WERI-Rb-1 (cell line): ENCODE measurements at regions not wholly inside any gene's neighbourhood (a gene's known extent, or its start where the extent isn't known, plus 50 kb on each side); places are given as distances from the start of the nearest gene placed in this dataset.
"Not testable (repeated sequence)": the region's sequence is repeated elsewhere in the genome, so short reads cannot be mapped to it uniquely, and the experiment has no call there.

Source experiments
- DNase-seq: peaks from one replicate; pipeline ENCODE4 v3.0.0-alpha.2; 2020
- H3K27ac ChIP-seq: fragments of 250-450 bp; sonication (Bioruptor Pico); 2 replicates; pipeline ENCODE4 v1.5.1; 2020; ENCODE audit warnings: mild to moderate bottlenecking, moderate library complexity
- H3K27me3 ChIP-seq: fragments of 250-450 bp; sonication (Bioruptor Pico); 2 replicates; pipeline ENCODE4 v1.5.1; 2021; ENCODE audit warnings: mild to moderate bottlenecking, low read depth, moderate library complexity; ENCODE audit not compliant: insufficient read depth, severe bottlenecking
- H3K36me3 ChIP-seq: fragments of 250-450 bp; sonication (Bioruptor Pico); 2 replicates; pipeline ENCODE4 v1.5.1; 2020; ENCODE audit warnings: mild to moderate bottlenecking, moderate library complexity
- H3K4me3 ChIP-seq: 2 replicates; pipeline ENCODE4 v1.5.1; 2011; ENCODE audit warnings: low read depth, mild to moderate bottlenecking, control low read depth, low read length
- H3K9me3 ChIP-seq: fragments of 250-450 bp; sonication (Bioruptor Pico); 2 replicates; pipeline ENCODE4 v1.5.1; 2021; ENCODE audit warnings: mild to moderate bottlenecking, moderate library complexity; ENCODE audit not compliant: severe bottlenecking
- TF ChIP-seq, protein P1 (sequence below): IDR thresholded peaks from 2 replicates; pipeline ENCODE4 v1.5.1; 2011; ENCODE audit warnings: low read depth, mild to moderate bottlenecking, control low read depth, inconsistent platforms, low read length

DNA sequence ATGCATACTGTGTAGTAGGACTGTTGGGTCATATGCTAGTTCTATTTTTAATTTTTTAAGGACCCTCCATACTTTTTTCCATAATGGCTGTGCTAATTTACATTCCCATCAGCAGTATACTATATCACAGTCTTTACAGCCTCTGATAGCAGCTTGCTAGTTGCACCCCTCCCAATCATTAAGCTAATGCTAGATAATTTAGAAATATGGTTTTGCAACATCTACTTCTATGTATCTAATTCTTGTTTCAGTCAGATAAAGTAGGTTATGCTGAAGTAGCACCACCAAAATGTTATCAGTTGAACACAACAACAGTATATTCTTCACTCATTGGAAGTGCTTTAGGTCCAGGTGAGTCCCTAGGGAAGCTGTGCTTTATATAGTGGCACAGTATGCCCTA, 522.7 kb upstream of the HTR2C start:
- DNase-seq, result no peak
- no peaks in the 10 kb centered on the region for H3K9me3 ChIP-seq

DNA sequence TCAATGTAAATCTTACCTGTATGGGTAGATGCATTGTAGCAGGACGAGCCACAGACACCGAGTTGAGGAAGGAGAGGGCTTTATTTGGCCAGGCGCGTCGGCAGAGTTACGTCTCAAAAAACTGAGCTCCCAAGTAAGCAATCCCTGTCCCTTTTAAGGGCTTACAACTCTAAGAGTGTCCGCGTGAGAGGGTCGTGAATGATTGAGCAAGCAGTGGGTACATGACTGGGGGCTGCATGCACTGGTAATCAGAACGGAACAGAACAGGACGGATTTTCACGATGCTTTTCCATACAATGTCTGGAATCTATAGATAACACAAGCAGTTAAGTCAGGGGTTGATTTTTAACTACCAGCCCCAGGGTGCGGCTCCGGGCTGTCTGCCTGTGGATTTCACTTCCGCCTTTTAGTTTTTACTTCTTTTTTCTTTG, 524.9 kb upstream of the HTR2C start:
- TF ChIP-seq, protein P1, sequence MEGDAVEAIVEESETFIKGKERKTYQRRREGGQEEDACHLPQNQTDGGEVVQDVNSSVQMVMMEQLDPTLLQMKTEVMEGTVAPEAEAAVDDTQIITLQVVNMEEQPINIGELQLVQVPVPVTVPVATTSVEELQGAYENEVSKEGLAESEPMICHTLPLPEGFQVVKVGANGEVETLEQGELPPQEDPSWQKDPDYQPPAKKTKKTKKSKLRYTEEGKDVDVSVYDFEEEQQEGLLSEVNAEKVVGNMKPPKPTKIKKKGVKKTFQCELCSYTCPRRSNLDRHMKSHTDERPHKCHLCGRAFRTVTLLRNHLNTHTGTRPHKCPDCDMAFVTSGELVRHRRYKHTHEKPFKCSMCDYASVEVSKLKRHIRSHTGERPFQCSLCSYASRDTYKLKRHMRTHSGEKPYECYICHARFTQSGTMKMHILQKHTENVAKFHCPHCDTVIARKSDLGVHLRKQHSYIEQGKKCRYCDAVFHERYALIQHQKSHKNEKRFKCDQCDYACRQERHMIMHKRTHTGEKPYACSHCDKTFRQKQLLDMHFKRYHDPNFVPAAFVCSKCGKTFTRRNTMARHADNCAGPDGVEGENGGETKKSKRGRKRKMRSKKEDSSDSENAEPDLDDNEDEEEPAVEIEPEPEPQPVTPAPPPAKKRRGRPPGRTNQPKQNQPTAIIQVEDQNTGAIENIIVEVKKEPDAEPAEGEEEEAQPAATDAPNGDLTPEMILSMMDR, result no peak
- H3K9me3 ChIP-seq, result no peaks in the 10 kb centered on the region
- H3K36me3 ChIP-seq, result no peaks in the 10 kb centered on the region
- H3K27ac ChIP-seq, result no peak overlapping the region
- H3K4me3 ChIP-seq, result no peak overlapping the region
- H3K27me3 ChIP-seq, result peaks cover 89% of the 10 kb centered on the region
- no peak for DNase-seq

More for the DNA sequence above, 522.7 kb upstream of the HTR2C start:
- no peak overlapping the region for H3K4me3 ChIP-seq
- H3K36me3 ChIP-seq, result no peaks in the 10 kb centered on the region
- H3K27ac ChIP-seq, result no peak overlapping the region
- TF ChIP-seq, protein P1, result no peak
- H3K27me3 ChIP-seq, result peaks cover 87% of the 10 kb centered on the region

DNA sequence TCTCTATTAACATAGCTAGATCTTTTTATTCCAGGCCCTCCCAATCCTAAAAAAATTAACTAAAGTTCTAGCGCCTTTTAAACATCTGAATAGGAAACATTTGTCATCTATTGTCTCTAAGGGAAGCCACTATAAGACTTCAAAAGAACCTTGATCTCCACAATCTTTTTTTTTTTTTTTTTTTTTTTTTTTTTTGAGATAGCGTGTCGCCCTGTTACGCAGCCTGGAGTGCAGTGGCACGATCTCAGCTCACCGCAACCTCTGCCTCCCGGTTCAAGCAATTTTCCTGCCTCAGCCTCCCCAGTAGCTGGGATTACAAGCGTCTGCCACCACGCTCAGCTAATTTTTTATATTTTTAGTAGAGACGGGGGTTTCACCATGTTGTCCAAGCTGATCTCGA, 526.5 kb upstream of the HTR2C start:
- H3K27ac ChIP-seq, DNase-seq: not testable (repeated sequence)

DNA sequence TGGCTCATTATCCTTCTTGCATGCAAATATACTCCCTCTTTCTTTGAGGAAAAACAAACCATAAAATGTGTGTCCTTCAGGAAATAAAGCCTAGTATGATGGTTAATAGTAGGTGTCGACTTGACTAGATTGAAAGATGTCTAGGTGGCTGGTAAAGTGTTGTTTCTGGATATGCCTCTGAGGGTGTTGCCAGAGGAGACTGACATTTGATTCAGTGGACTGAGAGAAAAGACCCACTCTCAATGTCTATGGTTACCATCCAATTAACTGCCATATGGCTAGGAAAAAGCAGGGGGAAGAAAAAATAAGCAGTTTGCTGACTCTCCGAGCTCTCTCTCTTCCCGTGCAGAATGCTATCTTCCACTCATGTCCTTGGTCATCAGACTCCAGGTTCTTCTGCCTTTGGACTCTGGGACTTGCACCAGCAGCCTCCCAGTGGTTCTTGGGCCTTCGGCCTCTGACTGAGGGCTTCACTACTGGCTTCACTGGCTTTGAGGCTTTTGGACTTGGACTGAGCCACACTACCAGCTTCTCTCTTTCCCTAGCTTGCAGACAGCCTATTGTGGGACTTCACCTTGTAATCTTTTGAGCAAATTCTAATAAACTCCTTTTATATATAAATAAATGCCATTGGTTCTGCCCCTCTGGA, 532.1 kb upstream of the HTR2C start:
- DNase-seq, result no peak
- TF ChIP-seq, protein P1, result no peak
- Histone ChIP-seq H3K27ac (no peak overlapping the region), H3K9me3 (no peaks in the 10 kb centered on the region), H3K27me3 (peaks cover 85% of the 10 kb centered on the region), H3K36me3 (no peaks in the 10 kb centered on the region), H3K4me3 (no peak overlapping the region)

More for the DNA sequence above, 526.5 kb upstream of the HTR2C start:
- not testable (repeated sequence) for H3K36me3 ChIP-seq, H3K9me3 ChIP-seq, H3K4me3 ChIP-seq
- H3K27me3 ChIP-seq, result peaks cover 88% of the 10 kb centered on the region

DNA sequence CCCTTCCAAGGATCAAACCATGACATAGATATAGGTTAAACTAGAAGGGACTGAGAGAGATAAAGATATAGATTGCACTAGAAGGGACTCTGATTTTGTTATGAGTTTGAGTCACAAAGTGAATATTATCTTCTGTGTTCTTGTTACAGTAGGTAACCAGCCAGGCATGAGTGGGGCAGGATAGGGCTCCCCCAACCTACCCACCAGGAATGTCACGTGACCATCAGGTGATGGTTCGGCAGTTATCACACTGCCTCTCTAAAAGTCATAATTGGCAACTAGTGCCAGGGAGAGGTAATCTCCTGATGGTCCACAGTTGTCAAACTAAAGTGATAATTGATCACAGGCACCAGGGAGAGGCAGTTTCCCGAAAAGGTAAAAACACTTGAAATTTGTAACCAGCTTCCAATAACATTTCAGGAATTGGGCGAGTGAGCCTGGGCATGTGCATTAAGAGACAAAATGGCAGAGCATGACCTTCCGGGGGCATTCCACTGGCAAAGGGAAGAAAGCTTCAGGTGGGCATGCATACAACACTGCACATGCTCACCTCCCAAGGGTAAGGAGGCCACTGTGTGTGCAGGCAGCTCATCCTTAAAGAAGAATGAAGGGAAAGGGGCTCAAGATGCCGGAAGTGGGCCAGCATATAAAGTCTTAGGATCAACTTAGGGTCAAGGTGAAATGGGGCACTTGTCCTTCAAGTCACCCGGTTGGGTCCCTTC, 533.6 kb upstream of the HTR2C start:
- H3K9me3 ChIP-seq, result no peaks in the 10 kb centered on the region
- no peak overlapping the region for H3K4me3 ChIP-seq
- DNase-seq, result no peak
- no peaks in the 10 kb centered on the region for H3K36me3 ChIP-seq
- peaks cover 79% of the 10 kb centered on the region for H3K27me3 ChIP-seq
- no peak overlapping the region for H3K27ac ChIP-seq
- TF ChIP-seq, protein P1, result no peak

DNA sequence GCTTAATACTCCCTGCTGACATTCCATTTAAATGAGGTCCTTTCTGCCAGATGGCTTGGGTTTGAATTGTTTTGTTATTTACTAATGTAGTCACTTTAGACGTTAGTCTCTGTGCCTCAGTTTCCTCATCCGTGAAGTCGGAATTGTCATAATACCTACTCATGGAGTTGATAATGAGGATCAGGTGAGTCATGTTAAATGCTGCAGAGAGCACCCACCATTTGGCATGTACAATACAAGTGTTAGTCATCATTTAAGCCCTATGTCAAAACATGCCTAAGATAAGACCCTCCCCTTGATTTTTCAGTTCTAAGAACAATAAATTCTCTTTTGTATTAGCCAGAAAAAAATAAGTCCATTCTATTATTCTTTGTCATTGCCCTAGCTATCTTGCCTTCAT, 534.8 kb upstream of the HTR2C start:
- Histone ChIP-seq H3K27me3 (peaks cover 69% of the 10 kb centered on the region), H3K36me3 (no peaks in the 10 kb centered on the region), H3K27ac (no peak overlapping the region), H3K4me3 (no peak overlapping the region), H3K9me3 (no peaks in the 10 kb centered on the region)
- no peak for DNase-seq
- TF ChIP-seq, protein P1, result no peak
